HL-60 (cell line): ENCODE measurements at regions not wholly inside any gene's neighbourhood (a gene's known extent, or its start where the extent isn't known, plus 50 kb on each side); places are given as distances from the start of the nearest gene placed in this dataset.
"Not testable (repeated sequence)": the region's sequence is repeated elsewhere in the genome, so short reads cannot be mapped to it uniquely, and the experiment has no call there.

Experiments used
- DNase-seq, 2 experiments: peaks; one replicate each; pipeline ENCODE4 v3.0.0-alpha.2; 2010 to 2020; ENCODE audit warnings: low read depth in 1 of 2, low spot score in 1 of 2
- H3K27ac ChIP-seq: fragments of 250-450 bp; sonication (Bioruptor Pico); replicated peaks from 2 replicates; pipeline ENCODE4 v1.5.1; 2020; ENCODE audit warnings: mild to moderate bottlenecking, moderate library complexity
- H3K27me3 ChIP-seq: fragments of 250-450 bp; sonication (Bioruptor Pico); 2 replicates; pipeline ENCODE4 v1.5.1; 2021; ENCODE audit warnings: mild to moderate bottlenecking, moderate library complexity; ENCODE audit not compliant: insufficient read depth, poor library complexity, severe bottlenecking
- H3K4me3 ChIP-seq: replicated peaks from 2 replicates; pipeline ENCODE4 v1.5.1; 2011; ENCODE audit warnings: mild to moderate bottlenecking, control low read depth, low read length; ENCODE audit not compliant: insufficient read depth
- GABPA ChIP-seq: IDR thresholded peaks from 2 replicates; pipeline ENCODE4 v1.6.1; 2012; ENCODE audit warnings: low read depth
- POLR2AphosphoS5 ChIP-seq: IDR thresholded peaks from 2 replicates; pipeline ENCODE4 v1.6.1; 2012; ENCODE audit warnings: low read depth
- REST ChIP-seq: IDR thresholded peaks from 2 replicates; pipeline ENCODE4 v1.6.1; 2012; ENCODE audit warnings: low read depth; ENCODE audit not compliant: insufficient replicate concordance
- SPI1 ChIP-seq: IDR thresholded peaks from 2 replicates; pipeline ENCODE4 v1.6.1; 2012; ENCODE audit warnings: low read depth, mild to moderate bottlenecking, borderline replicate concordance
- TF ChIP-seq, protein P1 (sequence below): IDR thresholded peaks from one replicate; pipeline ENCODE4 v1.5.1; 2011; ENCODE audit warnings: low read length, control low read depth, inconsistent platforms; ENCODE audit not compliant: insufficient read depth

- no peak overlapping the region for H3K4me3 ChIP-seq
- no peak for TF ChIP-seq GABPA
- no peak overlapping the region for H3K27ac ChIP-seq
- peaks cover 34% of the 10 kb centered on the region for H3K27me3 ChIP-seq
- DNase-seq, result no peak
Measured at GRCh38 chr14:103277931-103278330, 56.1 kb upstream of the EIF5 start.

- DNase-seq, result no peak
- no peak overlapping the region for H3K4me3 ChIP-seq
- H3K27ac ChIP-seq, result no peak overlapping the region
- H3K27me3 ChIP-seq, result peaks cover 30% of the 10 kb centered on the region
- TF ChIP-seq SPI1 (no peak), GABPA (no peak), POLR2AphosphoS5 (no peak), REST (no peak)
- TF ChIP-seq, protein P1, sequence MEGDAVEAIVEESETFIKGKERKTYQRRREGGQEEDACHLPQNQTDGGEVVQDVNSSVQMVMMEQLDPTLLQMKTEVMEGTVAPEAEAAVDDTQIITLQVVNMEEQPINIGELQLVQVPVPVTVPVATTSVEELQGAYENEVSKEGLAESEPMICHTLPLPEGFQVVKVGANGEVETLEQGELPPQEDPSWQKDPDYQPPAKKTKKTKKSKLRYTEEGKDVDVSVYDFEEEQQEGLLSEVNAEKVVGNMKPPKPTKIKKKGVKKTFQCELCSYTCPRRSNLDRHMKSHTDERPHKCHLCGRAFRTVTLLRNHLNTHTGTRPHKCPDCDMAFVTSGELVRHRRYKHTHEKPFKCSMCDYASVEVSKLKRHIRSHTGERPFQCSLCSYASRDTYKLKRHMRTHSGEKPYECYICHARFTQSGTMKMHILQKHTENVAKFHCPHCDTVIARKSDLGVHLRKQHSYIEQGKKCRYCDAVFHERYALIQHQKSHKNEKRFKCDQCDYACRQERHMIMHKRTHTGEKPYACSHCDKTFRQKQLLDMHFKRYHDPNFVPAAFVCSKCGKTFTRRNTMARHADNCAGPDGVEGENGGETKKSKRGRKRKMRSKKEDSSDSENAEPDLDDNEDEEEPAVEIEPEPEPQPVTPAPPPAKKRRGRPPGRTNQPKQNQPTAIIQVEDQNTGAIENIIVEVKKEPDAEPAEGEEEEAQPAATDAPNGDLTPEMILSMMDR, result no peak
Measured at GRCh38 chr14:103279142-103280025, 54.7 kb upstream of the EIF5 start.

DNA sequence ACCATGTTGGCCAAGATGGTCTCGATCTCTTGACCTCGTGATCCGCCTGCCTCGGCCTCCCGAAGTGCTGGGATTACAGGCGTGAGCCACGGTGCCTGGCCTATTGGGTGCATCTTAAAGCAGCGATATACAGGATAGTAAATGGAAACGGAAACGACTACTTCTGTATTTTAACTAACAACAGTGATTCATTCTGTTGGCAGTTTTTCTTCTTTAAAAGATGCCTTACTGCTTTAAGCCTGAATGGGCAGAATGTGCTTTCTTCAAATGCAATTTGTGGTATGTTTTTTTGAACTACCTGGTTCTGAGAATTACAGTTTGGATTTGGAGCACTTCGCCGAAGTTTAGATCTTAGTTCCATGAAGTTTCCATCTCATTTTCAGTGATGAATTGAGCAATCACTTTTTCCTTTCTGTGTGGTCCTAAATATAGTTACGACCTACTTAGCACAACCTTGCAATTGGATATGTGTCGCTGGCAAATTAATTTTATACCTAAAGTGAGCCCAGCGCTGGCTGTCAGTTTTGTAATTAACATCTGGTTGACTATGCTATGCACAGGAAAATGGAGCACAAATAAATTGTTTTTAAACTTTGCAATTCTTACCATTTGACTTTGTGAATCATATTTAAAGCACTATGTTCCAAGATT lies 53.6 kb upstream of the EIF5 start:
- no peak overlapping the region for H3K27ac ChIP-seq
- no peak for DNase-seq
- peaks cover 25% of the 10 kb centered on the region for H3K27me3 ChIP-seq
- no peak overlapping the region for H3K4me3 ChIP-seq
- TF ChIP-seq POLR2AphosphoS5, result no peak
- TF ChIP-seq GABPA, result no peak
- no peak for TF ChIP-seq SPI1
- TF ChIP-seq REST, result no peak
- TF ChIP-seq, protein P1, result no peak

DNA sequence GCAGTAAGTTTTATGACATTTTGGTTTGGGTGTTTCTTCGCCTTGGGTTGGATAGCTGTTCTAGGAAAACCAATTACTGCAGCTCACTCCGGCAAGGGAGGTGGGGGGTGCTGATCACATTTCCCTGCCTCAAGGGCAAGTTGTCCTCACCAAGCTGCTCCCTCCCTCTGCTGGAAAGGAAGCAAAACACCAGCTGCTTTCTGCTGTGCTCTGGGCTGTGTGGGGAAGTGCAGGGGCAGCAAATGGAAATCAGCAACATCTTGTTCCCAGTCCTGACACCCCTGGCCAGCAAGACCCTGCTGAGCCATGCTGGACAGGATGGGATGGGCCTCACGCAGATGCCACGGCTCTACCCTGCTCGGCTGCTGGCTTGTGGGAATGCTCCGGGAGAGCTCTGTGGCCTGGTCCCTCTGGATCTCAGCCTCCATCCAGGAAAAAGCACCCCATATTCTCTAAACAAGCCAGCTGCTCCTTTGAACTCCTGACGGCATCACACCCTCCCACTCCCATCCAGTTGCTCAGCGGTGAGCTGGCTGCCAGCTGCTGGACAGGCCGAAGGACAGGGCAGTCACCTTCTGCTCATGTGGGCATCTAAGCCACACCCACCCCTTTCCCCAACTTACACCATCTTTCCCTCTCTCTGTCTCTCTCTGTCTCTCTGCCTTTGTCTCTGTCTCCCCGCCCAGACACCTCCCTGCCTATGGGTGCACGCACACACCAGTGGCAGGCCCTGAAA lies 52.4 kb upstream of the EIF5 start:
- no peak for DNase-seq
- TF ChIP-seq, protein P1, result no peak
- no peak for TF ChIP-seq REST
- H3K27me3 ChIP-seq, result peaks cover 29% of the 10 kb centered on the region
- no peak overlapping the region for H3K4me3 ChIP-seq
- no peak overlapping the region for H3K27ac ChIP-seq

GRCh38 chr14:103282309-103282708 lies 51.7 kb upstream of the EIF5 start:
- H3K27me3 ChIP-seq, result peaks cover 29% of the 10 kb centered on the region
- H3K4me3 ChIP-seq, DNase-seq, H3K27ac ChIP-seq: not testable (repeated sequence)
